HG03558 (cell line): ENCODE measurements at regions not wholly inside any gene's neighbourhood (a gene's known extent, or its start where the extent isn't known, plus 50 kb on each side); places are given as distances from the start of the nearest gene placed in this dataset.
"Not testable (repeated sequence)": the region's sequence is repeated elsewhere in the genome, so short reads cannot be mapped to it uniquely, and the experiment has no call there.

Experiments
- ATAC-seq: cut with Tn5 transposase; IDR thresholded peaks from one replicate; pipeline ENCODE4 v1.9.1; 2021; ENCODE audit warnings: moderate number of reproducible peaks; ENCODE audit not compliant: unreplicated experiment; ENCODE audit errors: extremely low read depth

DNA sequence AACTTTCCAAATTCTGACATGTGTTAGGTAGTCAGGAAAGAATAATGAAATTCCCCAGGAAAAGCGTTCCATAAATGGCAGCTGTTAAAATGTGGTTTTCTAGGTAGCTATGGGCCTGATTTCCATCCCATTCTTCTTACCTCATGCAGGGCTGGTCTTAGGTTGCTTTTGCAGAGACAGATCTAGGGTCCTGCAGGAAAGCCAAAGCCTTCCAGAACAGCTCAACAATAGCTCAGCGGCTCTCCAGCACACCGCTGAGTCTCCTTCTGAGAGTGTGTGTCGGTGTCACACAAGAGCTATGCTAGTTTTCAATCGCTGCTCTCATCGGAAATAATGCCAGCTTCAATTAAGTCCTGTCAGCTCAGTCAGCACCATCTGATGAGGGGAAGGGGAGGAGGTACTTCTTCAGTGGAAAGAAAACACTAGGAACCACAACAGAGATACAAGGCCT is 106.7 kb downstream of the TMEM30B start:
- ATAC-seq, result no peak

DNA sequence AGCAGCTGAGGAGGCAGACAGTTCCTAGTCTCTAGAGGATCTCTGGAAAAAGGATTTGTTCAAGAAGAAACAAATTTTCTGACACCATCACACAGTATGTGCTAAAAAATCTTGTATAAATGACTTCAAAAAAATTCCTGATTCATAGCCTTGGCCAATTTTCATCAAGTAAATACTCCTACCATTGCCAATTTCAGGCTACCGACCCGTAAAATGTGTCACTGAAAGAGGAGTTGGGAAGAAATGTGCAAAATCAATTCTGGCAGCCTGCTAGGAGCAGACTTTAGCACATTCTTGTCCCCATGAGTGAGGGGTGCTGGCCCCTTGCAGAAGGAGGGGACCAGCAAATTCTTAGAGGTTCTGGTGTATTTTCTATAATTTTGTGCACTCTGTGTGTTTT is 109.4 kb downstream of the TMEM30B start:
- ATAC-seq, result no peak

DNA sequence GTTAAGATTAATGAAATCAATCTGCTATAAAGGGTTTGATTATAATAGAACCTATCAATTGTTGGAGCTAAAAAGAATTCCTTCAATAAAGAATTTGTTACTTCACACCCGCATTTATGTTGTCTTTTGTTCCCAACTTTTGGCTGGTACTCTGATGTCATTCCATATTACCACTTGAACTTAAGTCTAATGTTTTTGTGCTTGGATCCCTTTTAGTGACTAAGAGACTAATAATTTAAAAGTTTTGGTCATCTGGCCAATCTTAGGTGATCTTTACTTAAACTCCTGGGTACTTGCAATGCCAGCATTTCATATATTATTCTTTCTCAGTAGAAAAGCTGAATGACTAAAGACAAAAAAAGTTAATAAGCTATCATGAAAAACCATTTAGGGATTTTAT is 113.0 kb downstream of the TMEM30B start:
- no peak for ATAC-seq

DNA sequence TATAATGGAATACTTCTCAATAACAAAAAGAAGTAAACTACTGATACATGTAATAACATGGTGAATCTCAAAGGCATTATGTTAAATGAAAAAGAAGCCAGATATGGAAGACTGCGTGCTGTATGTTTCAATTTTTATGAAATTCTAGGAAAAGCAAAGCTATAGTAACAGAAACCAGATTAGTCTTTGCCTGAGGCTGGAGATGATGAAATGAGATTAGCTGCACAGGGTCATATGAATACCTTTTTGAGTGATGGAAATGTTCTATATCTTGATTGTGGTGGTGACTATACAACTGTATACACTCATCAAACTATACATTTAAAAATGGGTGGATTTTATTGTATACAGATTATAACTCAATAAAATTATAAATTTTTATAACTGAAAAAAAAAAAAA is 113.5 kb downstream of the TMEM30B start:
- ATAC-seq, result no peak

DNA sequence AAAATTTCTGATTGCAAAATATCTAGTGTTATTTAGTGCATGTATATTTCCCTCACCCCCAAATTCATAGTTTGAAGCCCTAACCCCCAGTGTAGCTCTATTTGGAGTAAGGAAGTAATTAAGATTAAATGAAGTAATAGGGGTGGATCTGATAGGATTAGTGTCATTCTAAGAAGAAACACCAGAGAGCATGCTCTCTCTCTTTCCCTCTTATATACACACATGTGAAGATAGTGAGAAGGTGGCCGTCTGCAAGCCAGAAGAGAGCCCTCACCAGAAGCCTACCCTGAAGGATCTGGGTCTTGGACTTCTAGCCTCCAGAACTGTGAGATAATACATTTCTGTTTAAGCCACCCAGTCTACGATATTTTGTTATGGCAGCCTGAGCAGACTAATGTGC is 120.3 kb downstream of the TMEM30B start:
- no peak for ATAC-seq

DNA sequence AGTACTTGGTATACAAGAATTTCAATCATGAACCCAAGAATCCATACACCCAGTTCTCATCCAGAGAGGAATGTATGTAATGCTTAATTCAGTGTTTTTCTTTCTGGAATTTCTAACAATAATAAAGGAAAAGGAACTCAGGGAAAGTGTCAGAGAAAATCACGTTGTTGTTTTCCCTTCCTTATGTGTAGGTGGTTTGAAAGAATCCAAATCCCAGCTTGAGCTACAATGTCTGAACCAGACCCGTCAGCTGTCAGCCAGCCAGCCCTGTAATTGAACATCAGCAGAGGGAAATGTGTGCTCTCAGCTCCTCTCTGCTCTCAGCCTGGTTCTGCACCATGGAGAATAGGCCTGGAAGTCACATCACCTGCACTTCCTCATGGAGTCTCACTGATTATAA is 126.5 kb downstream of the TMEM30B start:
- ATAC-seq, result no peak

DNA sequence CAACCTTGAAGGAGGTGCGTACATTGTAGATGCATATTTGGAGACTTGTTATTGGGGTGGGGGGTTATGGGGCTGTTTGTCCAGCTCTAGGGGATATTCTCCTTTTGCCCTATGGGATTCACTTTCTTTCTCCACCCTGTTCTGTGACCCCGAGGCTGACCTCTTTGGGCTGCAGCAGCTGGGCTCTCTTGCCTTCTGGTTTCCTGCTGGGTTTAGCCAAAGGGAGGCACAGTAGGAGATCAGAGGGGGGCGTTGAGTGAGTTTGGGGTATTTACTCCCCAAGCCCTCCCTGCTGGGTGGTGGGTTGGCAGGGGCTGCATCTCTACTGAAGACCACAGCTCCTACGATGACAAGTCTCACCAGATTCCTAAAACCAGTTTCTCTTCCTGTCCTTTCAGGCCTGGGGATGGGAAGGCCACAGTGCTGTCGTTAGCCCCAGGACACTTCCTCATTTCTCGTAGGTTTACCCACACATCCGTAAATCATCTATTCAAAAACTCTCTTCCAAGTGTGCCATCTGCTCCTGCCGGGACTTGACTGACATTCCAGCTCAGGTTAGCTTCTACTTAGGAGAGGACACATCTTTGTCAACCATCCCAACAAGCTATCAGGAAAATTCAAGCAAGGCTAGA is 127.1 kb downstream of the TMEM30B start:
- no peak for ATAC-seq

DNA sequence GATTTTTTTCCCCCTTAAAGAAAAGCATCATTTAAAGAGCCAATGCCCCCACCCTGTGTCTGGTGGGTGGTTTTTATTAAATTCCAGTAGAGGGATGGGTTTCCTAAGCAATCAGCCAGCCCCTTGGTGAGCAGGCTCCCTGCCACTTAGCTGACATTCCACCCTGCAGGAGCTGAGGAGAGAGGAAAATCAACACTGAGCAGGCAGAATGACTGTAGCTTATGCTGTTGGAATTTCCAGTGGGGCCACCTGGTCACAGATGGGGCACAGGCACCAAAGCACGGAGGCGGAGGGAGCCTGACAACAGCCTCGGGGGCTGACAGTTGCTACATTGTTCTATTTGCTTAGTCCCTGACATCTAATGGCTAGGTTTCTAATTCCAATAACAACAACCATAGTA is 127.7 kb downstream of the TMEM30B start:
- no peak for ATAC-seq

DNA sequence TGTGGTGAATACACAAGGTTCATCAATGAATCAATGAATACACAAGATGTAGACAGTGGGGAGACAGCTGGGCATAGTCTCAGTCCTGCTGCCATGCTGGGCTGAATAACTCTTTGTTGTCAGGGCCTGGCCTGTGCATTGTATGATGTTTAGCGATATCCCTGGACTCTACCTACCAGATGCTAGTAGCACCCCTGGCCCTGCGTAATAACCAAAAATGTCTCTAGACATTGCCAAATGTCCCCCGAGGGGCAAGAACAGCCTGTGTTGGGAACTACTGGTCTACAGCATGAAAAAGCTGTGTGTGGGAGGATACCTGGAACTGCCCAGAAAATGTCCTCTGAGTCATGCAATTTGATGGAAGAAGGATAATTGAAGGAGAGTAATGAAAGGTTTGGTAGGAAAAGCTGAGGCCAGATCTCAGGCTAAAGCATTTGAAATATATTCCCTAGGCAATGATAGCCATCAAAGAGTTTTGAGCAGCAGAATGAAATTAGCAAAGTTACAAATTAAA is 128.2 kb downstream of the TMEM30B start:
- no peak for ATAC-seq

DNA sequence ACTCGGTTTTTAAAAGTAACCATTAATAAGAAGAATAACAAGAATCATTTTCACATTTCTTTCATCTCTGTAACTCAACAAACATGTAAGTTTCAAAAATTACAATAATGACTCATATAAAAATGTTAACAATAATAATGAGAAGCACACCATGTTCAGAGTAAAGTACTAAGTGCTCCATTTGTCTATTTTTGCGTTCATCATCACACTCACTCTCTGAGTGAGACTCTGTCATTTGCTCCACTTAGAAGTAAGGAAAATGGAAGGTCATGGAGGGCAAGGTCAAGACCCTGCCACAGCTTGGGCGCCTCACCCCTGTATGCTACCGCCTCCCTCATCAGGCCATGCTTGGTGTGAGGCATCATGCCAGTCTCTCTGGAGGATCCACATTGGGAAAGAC is 129.9 kb downstream of the TMEM30B start:
- no peak for ATAC-seq

DNA sequence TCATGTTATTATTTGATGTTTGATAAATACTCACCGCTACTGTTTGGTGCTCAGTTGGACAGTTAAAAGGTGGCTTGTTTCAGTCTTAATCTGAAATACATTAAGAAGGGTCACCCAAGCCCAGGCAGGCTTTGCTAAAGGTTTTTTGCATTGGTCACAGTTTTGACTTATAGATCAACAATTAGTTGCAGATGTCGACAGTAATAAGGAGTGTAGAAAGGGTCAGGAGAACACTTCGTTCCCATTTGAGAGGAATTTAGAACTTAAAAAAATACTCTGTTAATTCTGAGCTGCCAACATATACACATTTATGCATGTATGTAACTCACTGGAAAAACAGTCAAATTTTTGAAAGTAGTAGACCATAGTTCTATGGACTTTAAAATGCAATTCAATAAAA is 130.3 kb downstream of the TMEM30B start:
- ATAC-seq, result no peak

DNA sequence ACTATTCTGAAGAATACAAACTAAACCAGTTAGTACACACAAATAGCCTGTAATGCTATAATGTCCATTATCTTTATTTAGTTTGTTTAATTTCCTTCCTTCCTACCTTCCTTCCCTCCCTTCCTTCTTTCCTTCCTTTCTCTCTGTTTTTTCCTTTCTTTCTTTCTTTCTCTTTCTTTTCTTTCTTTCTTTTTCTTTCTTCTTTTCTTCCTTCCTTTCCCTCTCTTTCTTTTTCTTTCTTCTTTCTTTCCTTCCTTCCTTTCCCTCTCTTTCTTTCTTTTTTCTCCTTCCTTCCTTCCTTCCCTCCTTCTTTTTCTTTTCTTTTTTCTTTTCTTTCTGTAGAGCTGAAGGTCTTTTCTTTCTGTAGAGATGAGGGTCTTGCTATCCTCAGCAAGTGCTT is 131.2 kb downstream of the TMEM30B start:
- no peak for ATAC-seq

DNA sequence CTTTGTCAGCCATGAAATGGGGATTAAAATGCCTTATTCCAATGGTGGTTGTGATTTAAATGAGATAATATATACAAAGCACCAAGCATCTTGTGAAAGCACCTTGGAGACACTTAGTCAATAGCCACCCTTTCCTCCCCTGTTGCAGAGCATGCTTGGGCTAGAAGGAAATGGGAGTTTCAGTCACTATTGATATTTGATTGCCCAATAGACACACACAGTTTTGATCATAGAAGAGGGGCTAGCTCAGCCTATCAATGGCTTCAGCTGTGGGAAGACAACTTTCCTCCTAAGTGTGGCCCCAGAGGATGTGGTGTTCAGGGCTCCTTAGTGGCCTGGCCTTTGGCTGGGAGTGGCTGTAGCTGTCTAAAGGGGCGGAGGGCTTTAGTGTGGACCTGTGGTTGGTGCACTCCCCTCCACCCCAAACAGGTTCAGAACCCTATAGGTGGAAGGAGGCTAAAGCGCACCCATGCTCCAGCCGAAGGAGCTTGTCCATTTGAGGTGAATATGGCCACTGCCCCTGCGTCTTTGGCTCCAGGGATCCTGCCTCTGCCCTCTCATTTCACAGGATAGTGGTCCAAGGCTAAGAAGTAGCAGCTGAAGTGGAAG is 132.3 kb downstream of the TMEM30B start:
- no peak for ATAC-seq

DNA sequence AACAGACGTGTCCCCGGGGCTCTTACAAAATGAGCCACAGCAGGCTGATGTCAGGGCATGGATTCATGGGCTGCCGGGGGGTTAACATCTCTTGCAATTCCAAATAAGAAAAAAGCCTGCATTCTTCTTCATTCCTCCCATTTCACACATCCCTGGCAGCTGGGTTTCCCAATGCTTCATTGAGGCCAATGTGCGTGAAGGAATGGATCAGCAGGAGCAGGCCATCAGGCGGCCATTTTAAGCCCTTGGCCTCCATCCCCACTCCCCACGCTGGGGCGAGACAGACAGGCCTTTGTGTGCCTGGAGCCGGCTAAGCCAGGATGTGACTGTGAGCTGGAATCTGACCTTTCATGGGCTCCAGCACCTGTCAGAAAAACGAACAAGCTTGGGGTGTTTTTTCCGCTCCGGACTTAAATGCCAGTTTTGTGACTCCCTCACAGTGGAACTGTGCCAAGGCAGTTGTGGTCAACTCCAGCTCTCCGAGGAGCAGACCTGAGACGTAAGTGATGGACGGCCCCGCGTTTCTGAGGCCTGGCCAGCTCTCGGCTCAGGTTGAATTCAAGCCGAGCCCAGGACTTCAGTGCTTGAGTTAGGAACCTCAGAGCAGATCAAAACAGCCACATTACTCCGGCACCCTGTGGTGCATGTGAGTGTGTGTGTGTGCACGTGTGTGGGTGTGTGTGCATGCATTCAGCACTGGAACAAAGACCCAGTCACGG is 133.1 kb downstream of the TMEM30B start:
- no peak for ATAC-seq

DNA sequence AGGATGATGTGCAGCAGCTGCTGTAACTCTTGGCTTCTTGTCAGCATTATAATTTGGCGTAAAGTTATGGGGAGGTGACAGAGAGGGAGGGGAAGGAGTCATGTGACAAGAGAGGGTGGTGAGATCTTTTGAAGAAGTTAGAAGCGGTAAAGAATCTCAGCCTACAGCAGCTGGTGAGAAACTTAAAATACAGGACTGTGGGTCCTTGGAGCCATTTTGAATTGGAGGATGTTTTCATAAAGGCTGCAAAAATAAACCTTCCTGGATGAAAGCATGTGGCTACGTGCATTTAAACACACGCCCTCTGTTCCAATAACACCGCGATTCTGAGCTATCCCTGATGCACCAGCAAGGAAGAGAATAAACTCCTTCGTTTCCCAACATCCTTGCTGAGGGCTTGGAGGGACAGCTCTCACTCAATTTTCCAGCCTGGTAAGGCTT is 133.7 kb downstream of the TMEM30B start:
- ATAC-seq, result no peak

DNA sequence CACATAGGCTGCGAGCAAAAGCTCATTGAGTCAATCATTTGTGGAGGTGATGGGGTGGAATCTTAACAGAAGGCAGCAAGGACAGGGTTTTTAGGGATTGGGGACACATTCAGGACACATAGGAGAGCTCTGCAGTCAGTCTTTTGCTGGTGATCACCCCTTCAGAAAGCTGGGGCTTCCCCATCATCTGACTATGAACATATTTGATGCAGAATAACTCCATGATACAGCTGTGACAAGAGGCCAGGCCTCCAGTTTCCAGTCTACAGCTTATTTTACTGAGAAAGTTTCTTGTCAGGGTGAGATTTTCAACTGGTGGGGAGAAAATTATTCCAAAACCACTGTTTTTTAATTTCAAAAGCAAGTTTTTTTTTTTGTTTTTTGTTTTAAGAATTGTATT is 134.2 kb downstream of the TMEM30B start:
- no peak for ATAC-seq

DNA sequence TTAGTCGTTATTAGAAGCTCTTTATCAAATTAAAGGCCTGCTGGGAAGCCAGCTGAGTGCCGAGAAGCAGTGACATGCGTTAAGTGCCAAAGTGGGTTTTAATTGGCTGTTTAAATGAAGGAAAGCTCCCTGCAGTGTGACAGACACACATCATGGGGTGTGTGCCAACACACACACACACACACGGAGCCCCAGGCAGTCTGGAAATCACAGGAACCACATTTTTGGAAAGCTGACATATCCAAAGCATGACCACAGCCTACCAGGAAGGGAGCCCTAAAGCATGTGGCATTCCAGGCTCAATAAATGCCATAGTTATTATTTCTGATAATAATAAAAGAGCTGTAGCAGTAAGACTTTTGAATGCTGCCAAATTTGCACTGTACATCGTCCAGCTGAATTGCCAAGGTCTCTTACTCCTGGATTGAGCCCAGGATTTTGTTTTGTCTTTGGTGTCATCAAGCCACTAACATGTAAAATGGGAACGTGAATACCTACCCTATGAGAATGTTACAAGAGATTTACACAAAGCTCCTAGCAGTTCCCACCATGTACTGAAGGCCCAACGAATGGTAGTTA is 135.1 kb downstream of the TMEM30B start:
- ATAC-seq, result no peak

DNA sequence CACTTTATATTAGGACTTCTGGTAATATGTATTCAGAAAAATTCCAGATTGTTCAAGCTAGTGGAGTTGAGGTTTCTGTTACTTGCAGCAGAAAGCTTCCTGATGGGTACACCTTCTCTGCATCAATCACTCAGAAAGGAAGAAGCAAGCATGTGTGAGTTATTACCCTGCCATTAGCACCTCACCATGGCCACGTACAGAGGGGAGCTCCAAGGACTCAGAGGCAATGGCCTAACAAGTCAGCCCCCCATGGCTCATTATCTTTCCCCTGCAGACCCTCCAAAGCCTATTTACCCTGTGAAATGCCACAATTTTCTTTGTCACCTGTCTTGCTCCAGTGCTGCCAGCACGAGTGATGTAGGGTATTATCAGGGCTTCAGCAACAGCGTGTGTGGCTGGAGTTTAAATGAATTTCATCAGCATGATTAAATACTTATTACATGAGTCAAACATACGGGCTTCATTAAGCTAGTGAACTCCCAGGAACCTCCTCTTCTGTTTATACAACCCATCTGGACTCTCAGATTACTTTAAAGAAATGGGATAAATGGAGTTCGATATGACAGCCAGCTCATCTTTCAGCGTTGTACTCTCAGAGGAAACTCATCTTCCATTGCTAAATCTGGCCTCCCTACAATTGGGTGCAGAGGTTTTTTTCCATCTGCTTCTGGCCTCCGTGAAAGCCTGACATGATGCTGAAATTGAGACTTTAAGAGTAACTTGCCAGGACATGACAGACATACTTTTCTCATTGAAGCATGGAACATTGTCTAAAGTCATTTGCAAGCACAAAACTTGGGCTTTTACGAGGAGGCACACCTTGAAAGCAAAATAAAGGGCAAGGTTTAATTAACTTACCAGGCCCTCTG is 135.9 kb downstream of the TMEM30B start:
- ATAC-seq, result no peak

DNA sequence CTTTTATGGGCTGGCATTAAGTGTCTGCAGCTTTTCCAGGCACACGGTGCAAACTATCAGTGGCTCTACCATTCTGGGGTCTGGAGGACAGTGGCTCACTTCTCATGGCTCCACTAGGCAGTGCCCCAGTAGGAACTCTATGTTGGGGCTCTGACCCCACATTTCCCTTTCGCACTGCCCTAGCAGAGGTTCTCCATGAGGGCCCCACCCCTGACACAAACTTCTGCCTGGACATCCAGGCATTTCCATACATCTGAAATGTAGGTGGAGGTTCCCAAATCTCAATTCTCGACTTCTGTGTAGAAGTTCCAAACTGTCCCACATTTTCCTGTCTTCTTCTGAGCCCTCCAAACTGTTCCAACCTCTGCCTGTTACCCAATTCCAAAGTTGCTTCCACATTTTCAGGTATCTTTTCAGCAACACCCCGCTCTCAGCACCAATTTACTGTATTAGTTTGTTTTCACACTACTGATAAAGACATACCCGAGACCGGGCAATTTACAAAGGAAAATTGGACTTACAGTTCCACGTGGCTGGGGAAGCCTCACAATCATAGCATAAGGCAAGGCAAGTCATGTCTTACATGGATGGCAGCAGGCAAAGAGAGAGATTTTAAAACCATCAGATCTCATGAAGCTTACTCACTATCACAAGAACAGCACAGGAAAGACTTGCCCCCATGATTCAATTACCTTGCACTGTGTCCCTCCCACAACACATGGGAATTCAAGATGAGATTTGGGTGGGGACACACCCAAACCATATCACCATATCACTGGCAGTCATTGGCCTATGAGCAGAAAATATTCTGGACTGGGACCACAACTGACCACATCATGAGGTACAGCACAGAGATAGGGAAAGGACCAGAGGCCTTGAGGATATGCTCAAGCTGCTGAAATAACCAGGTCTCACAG is 136.8 kb downstream of the TMEM30B start:
- ATAC-seq, result not testable (repeated sequence)
